HG02610 (cell line): ENCODE measurements at regions not wholly inside any gene's neighbourhood (a gene's known extent, or its start where the extent isn't known, plus 50 kb on each side); places are given as distances from the start of the nearest gene placed in this dataset.

ENCODE experiments used
- ATAC-seq: cut with Tn5 transposase; IDR thresholded peaks from one replicate; pipeline ENCODE4 v1.9.1; 2021; ENCODE audit warnings: mild to moderate bottlenecking, moderate library complexity; ENCODE audit not compliant: unreplicated experiment

GRCh38 chr2:88283886-88284592 lies 113.9 kb downstream of the THNSL2 start:
- ATAC-seq: no peak

GRCh38 chr2:88281302-88282217 lies 111.4 kb downstream of the THNSL2 start:
- no peak for ATAC-seq

- no peak for ATAC-seq
These were observed 99.7 kb downstream of the THNSL2 start for GRCh38 chr2:88269836-88270235.

GRCh38 chr2:88265352-88266303 lies 95.5 kb downstream of the THNSL2 start:
- ATAC-seq: peak; percentile 48

GRCh38 chr2:88263861-88264260 lies 93.7 kb downstream of the THNSL2 start:
- no peak for ATAC-seq

- no peak for ATAC-seq
These were observed 91.6 kb downstream of the THNSL2 start for GRCh38 chr2:88261725-88262124.

- ATAC-seq: no peak
These were observed 88.1 kb downstream of the THNSL2 start for GRCh38 chr2:88258208-88258607.

- ATAC-seq: no peak
These were observed 84.4 kb downstream of the THNSL2 start for GRCh38 chr2:88254437-88255091.

- no peak for ATAC-seq
These were observed 83.9 kb downstream of the THNSL2 start for GRCh38 chr2:88253997-88254396.

GRCh38 chr2:88253375-88253774 lies 83.2 kb downstream of the THNSL2 start:
- ATAC-seq: no peak

GRCh38 chr2:88252646-88253045 lies 82.5 kb downstream of the THNSL2 start:
- no peak for ATAC-seq

GRCh38 chr2:88252111-88252510 lies 82.0 kb downstream of the THNSL2 start:
- no peak for ATAC-seq

GRCh38 chr2:88250404-88250803 lies 80.3 kb downstream of the THNSL2 start:
- ATAC-seq: no peak

GRCh38 chr2:88248280-88248828 lies 78.2 kb downstream of the THNSL2 start:
- ATAC-seq: no peak

- no peak for ATAC-seq
These were observed 77.4 kb downstream of the THNSL2 start for GRCh38 chr2:88247531-88247930.

GRCh38 chr2:88245109-88245508 lies 75.0 kb downstream of the THNSL2 start:
- no peak for ATAC-seq

- no peak for ATAC-seq
These were observed 69.6 kb downstream of the THNSL2 start for GRCh38 chr2:88239781-88240180.

GRCh38 chr2:88236666-88237065 lies 66.5 kb downstream of the THNSL2 start:
- no peak for ATAC-seq
